A673 (cell line): ENCODE measurements at regions not wholly inside any gene's neighbourhood (a gene's known extent, or its start where the extent isn't known, plus 50 kb on each side); places are given as distances from the start of the nearest gene placed in this dataset.

Experiments
- BruUV-seq: library from RNA; stranded (reverse); fragments of 400-500 nt; replicated peaks from 2 replicates; lab custom pipeline; 2021; lab: Mats Ljungman, UMichigan
- CTCF ChIA-PET: fragments of 300-600 bp; sonication (Branson Sonifier 250); formaldehyde crosslinking; loops from one replicate; lab custom pipeline; 2022; ENCODE audit warnings: antibody characterized with exemption; lab: Charles Lee
- POLR2A ChIA-PET: fragments of 300-600 bp; sonication (Branson Sonifier 250); formaldehyde crosslinking; loops from one replicate; lab custom pipeline; 2022; ENCODE audit warnings: antibody characterized with exemption; ENCODE audit not compliant: low non-redundant PET; lab: Charles Lee
- DNase-seq: peaks from one replicate; pipeline ENCODE4 v3.0.0-alpha.2; 2015; ENCODE audit warnings: low spot score
- H3K27ac ChIP-seq: fragments of 200-600 bp; sonication (generic); 2 replicates; pipeline ENCODE4 v1.5.1; 2016; ENCODE audit warnings: mixed run types, low read depth, mild to moderate bottlenecking, mixed read lengths, antibody characterized with exemption, low read length; ENCODE audit not compliant: poor library complexity, severe bottlenecking
- H3K27me3 ChIP-seq: fragments of 200-600 bp; sonication (generic); replicated peaks from 2 replicates; pipeline ENCODE4 v1.6.1; 2017; ENCODE audit warnings: mixed run types, low read depth, mild to moderate bottlenecking, mixed read lengths, antibody characterized with exemption, low read length; ENCODE audit not compliant: insufficient read depth, poor library complexity
- H3K36me3 ChIP-seq: fragments of 200-600 bp; sonication (generic); 2 replicates; pipeline ENCODE4 v1.6.1; 2016; ENCODE audit warnings: mixed run types, mild to moderate bottlenecking, mixed read lengths, antibody characterized with exemption, low read length; ENCODE audit not compliant: insufficient read depth, poor library complexity, severe bottlenecking
- H3K4me1 ChIP-seq: fragments of 200-600 bp; sonication (generic); 2 replicates; pipeline ENCODE4 v1.6.1; 2017; ENCODE audit warnings: mixed run types, mild to moderate bottlenecking, mixed read lengths, antibody characterized with exemption, low read length; ENCODE audit not compliant: insufficient read depth, poor library complexity, severe bottlenecking
- H3K4me3 ChIP-seq: fragments of 200-600 bp; sonication (generic); 2 replicates; pipeline ENCODE4 v1.5.1; 2016; ENCODE audit warnings: low read depth, mixed run types, mild to moderate bottlenecking, mixed read lengths, low read length; ENCODE audit not compliant: poor library complexity, severe bottlenecking
- H3K9me3 ChIP-seq: fragments of 200-600 bp; sonication (generic); 2 replicates; pipeline ENCODE4 v1.6.1; 2016; ENCODE audit warnings: mixed run types, low read depth, mild to moderate bottlenecking, mixed read lengths, antibody characterized with exemption, low read length; ENCODE audit not compliant: poor library complexity, severe bottlenecking
- CTCF ChIP-seq: fragments of 300-800, 200-600 bp; sonication (generic); conservative IDR thresholded peaks from 2 replicates; pipeline ENCODE4 v1.5.1; 2017; ENCODE audit warnings: low read depth, mild to moderate bottlenecking, antibody characterized with exemption, low read length, moderate library complexity, mixed read lengths
- EZH2 ChIP-seq: fragments of 200-600 bp; sonication (generic); IDR thresholded peaks from 2 replicates; pipeline ENCODE4 v1.6.1; 2017; ENCODE audit warnings: borderline replicate concordance, low read depth, mild to moderate bottlenecking, mixed read lengths, antibody characterized with exemption, low read length; ENCODE audit not compliant: poor library complexity, severe bottlenecking
- intact Hi-C: fragments of 100-400 bp; cut with micrococcal nuclease; formaldehyde crosslinking; loops from one replicate; pipeline ENCODE4 v1.10.0; 2022; ENCODE audit not compliant: unreplicated experiment

- no peak overlapping the region for H3K4me3 ChIP-seq
- no peaks in the 10 kb centered on the region for H3K36me3 ChIP-seq
- BruUV-seq: no TSS peak
- no peak for DNase-seq
- TF ChIP-seq CTCF (no peak), EZH2 (no peak)
- ChIA-PET CTCF (no interaction called here), POLR2A (no interaction called here)
- intact Hi-C loops: loop anchor here (5.0 to 10.0 kb wide), 5 partner anchors 264 to 899 kb away; partner anchors contain the start of gene SYT1
- H3K4me1 ChIP-seq: peaks cover 36% of the 10 kb centered on the region
- no peaks in the 10 kb centered on the region for H3K9me3 ChIP-seq
- H3K27ac ChIP-seq: no peak overlapping the region
- H3K27me3 ChIP-seq: no peaks in the 10 kb centered on the region
Measured at GRCh38 chr12:78473561-78473960, 391.0 kb upstream of the SYT1 start.

DNA sequence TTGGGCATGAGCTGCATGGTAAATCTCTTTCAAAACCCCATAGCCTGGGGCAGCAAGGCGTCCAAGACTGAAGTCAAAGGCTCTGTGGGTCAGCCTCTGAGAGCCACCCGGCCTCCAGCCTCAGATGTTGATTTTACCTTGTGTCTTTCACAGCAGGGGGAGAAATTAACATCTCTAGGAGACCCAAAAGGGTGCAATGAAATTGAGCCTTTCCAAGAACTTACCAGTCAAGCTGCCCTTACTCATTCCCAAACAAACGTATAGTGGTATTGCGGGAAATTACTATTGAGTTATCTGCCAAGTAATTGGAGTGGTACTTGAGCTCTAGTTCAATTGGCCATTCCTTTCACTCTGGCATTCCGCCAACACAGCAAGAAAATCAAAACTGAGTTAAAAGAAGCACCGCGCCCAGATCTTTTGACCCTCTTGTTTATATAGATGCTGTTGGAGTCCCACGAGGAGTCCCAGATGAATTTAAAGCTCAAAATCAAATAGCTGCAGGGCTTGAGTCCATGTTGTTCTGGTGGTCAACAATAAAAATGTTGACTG, 380.7 kb upstream of the SYT1 start:
- intact Hi-C loops: no loop called here
- CTCF ChIA-PET: no interaction called here
- no TSS peak for BruUV-seq

GRCh38 chr12:78489990-78490389, 374.6 kb upstream of the SYT1 start:
- DNase-seq: no peak
- BruUV-seq: no TSS peak
- no peaks in the 10 kb centered on the region for H3K4me1 ChIP-seq
- H3K36me3 ChIP-seq: no peaks in the 10 kb centered on the region
- no peaks in the 10 kb centered on the region for H3K9me3 ChIP-seq
- ChIA-PET POLR2A (no interaction called here), CTCF (no interaction called here)
- intact Hi-C loops: no loop called here
- TF ChIP-seq CTCF (no peak), EZH2 (no peak)
- H3K4me3 ChIP-seq: no peak overlapping the region
- H3K27ac ChIP-seq: no peak overlapping the region
- H3K27me3 ChIP-seq: no peaks in the 10 kb centered on the region

More for the DNA sequence above, 380.7 kb upstream of the SYT1 start:
- no peak for TF ChIP-seq EZH2
- no peak for TF ChIP-seq CTCF
- Histone ChIP-seq H3K9me3 (no peaks in the 10 kb centered on the region), H3K4me3 (no peak overlapping the region), H3K27me3 (no peaks in the 10 kb centered on the region), H3K36me3 (no peaks in the 10 kb centered on the region), H3K4me1 (no peaks in the 10 kb centered on the region), H3K27ac (no peak overlapping the region)
- DNase-seq: no peak
- POLR2A ChIA-PET: no interaction called here
